HG02852 (cell line): ENCODE measurements at regions not wholly inside any gene's neighbourhood (a gene's known extent, or its start where the extent isn't known, plus 50 kb on each side); places are given as distances from the start of the nearest gene placed in this dataset.
"Not testable (repeated sequence)": the region's sequence is repeated elsewhere in the genome, so short reads cannot be mapped to it uniquely, and the experiment has no call there.

Source experiments
- ATAC-seq: cut with Tn5 transposase; IDR thresholded peaks from one replicate; pipeline ENCODE4 v1.9.1; 2021; ENCODE audit warnings: mild to moderate bottlenecking, moderate library complexity; ENCODE audit not compliant: unreplicated experiment

DNA sequence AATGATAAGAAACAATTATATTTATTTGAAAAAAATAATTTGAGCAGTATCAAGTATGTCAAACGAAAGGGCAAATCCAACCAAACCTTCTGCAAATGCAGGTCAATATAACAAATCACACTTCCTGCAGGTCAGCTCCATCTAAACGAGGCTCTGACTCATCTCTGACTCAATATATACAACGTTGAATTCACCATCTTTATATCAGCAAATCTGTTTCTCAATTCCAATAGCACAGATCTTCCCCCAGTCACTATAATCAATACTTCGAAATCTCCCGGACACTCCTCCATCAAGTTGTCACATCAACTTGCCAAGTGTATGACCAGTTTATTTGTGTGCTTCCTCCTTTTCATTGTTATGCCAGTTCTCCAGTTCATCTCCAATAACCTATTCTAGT, 388.9 kb downstream of the ZEB2 start:
- no peak for ATAC-seq

DNA sequence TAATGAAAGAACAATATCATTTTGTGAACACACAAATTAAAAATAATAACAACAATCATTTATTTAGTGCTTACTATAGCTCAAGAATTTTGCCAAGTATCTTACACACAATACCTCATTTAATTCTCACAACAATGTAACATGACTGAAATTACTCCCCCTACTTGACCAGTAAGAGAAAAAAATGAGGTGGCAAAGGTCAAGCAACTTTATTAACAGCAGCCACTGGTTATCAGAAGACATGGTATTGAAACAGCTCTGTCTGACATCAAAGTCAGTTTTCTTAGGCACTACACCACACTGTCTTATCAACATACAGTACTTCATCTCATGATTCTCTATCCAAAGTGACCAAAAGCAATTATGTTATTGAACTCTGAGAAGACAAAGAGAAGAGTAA, 389.4 kb downstream of the ZEB2 start:
- no peak for ATAC-seq

DNA sequence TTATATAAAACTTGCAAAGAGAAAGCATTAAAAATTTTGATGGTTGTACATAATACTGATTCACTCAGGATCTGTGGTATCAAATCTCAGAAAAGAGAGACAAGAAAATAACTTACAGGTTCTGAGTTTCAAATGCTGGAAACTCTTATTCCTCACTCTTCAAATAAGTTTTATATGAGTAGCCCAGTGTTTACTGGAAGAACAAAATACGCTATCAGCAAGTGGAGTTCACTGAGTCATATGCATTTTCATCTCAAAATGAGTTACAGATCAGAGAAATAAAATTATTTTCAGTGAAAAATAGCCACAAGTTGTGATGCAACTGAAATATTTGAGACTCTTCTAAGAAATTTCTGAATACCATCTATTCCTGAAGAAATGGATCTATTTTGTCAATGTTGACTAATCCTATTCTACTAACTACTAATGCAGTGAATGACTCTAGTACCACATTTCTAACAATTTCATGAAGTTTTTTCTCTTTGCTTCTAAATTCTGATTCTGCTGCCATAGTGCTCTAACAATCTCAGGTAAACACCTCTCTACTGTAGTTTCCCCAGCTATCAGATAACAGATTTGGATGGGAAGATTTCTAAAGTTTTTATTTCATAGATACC, 391.7 kb downstream of the ZEB2 start:
- ATAC-seq, result no peak

DNA sequence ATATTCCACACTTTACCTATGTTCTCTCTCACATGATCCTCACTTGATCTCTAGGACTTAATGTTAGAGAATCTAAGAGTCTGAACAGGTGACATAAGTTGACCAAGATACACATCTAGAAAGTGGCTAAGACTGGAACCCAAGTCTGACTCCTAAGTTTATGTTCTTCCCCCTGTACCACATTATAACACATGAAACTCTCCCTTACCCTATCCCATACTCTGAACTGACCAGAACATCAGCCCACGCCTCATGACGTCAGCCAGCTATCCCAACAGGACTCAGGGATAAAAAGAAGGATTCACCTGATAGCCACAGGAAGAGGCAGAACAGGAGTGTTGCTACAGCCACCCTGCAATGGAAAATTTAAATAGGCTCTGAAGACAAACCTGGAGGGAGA, 392.2 kb downstream of the ZEB2 start:
- no peak for ATAC-seq

DNA sequence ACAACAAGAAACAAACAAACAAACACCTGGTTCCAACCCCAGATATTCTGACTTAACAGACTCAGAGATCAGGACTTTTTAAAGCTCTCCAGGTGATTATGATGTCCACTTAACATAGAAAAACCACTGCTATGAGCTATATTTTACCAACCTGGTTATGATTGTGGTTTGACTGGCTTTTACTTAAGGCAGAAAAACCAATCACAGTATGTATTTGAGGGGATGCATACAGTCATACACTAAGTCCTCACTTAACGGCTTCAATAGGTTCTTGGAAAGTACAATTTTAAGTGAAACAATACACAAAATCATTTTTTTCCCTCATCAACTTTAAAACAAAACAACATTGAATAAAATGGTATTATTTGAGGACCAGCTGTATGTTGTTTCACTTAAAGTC, 393.6 kb downstream of the ZEB2 start:
- ATAC-seq, result no peak

DNA sequence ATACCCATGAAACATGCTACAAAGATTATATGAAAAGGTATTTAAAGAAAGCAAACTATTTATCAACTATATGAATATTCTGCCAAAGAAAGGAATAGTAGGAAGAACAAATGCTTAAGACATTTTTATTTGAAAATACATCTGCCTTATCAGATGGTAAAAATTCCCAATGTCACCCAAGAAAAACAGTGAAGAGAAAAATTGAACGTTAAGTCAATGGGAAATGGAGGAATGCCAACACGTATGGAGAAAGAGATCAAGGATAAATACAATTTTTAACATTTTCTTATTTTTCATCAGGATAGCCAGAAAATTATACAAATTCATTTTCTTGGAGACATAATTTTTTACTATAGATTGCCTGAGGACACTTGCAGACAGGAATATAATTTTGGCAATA, 394.2 kb downstream of the ZEB2 start:
- no peak for ATAC-seq

DNA sequence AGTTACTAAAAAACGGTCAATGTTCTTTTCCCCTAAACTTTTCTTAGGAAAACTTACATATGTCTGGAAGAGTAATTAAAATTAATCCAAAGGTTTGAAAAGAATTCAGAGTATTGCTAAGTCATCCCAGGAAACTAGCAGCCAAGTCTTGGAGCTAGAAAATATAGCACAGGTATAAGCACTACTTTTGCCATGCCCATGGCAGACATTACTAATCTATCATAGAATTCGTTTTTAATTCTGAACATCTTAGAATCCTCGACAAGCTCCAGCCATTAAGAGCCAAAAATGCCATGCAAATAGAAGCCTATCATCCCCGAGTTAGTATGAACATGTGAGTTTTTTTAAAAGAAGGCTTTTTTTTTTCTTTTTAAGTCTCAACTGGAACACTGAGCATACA, 395.0 kb downstream of the ZEB2 start:
- no peak for ATAC-seq

DNA sequence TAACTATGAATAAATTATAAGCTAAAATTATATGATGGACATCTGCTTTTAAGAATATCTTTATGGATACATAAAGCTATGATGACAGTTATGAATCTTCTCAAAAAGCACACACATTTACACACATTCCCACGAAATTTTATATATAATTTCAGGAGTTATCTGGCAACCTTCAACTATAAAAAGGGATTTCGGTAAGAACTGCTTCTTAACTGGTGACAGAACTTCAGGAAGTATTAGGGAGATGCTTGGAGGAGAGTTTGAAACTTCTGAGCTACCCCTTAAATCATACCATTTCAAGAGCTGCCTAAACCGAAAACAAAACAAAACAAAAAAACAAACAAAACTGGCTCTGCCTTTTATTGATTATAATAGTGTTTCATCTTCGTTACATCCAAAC, 399.4 kb downstream of the ZEB2 start:
- ATAC-seq, result no peak

DNA sequence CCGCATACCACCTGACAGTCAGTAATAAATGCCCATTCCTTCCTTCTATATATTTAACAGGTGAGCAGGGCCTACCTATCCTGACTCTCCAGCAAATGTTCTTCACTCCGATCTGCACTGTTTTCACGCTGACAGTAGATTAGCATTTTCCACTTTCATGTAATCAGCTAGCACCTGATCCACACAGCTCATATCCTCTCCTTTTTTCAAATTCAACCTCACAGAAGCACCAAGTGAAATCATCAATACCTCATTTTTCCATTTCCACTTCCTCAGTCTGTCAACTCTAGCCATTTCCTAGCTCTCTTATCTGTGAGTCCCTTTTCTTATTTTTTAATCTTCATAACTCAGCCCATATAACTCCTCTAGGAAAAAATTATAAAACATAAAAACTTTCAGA, 402.8 kb downstream of the ZEB2 start:
- no peak for ATAC-seq

DNA sequence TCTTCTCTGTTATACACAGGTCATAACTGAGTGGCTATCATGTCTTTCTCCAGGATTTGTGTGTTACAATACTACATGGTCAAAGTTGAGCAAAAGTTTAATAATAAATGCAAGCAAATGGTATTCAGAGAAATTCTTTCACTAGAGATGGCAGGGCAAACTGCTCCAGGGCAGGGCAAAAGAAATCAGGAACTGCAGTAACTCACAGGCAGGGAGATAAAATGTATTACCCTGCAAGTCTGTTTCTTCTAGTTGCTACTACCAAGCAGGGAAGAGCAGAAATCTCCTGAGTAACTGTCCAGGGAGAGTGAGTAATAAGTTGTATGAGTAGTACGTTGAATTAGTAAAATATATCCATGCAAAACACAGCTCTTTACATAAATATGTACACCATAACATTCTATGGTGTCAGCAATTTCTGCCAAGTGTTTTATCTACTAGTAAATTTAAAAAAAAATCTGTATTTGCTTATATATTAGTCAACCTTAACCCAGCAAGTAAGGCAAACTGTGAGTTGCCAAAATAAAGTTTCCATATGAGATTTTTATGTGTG, 404.1 kb downstream of the ZEB2 start:
- ATAC-seq, result no peak

DNA sequence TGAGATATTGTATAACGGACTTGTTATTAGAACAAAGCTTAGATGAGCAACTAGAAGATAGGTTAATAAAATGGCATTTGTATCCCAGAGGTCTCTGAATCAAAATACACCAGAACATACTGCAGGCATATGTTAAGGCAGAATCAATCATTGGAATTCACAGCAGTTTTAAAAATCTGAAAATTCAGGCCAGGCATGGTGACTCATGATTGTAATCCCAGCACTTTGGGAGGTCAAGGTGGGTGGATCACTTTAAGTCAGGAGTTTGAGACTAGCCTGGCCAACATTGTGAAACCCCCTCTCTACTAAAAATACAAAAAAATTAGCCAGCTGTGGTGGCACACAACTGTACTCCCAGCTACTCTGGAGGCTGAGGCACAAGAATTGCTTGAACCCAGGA, 405.2 kb downstream of the ZEB2 start:
- ATAC-seq, result no peak

DNA sequence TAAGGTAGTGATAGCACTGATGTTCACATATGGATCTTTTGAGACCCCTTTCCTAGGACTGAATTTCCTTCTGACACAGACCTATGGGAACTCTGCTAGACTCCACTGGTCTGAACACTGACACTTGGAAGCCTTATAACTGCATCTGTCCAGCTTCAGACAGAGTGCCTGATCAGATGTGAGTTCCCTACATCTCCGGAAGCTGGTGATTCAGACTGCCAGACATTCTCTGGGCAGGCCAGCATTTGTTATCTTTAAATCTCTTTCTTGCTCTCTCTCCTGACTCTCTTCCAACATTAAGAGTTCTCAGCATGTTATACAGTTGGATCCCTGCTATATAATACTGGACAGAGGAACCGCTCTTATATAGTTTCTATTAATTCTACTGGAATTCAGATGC, 408.5 kb downstream of the ZEB2 start:
- no peak for ATAC-seq

DNA sequence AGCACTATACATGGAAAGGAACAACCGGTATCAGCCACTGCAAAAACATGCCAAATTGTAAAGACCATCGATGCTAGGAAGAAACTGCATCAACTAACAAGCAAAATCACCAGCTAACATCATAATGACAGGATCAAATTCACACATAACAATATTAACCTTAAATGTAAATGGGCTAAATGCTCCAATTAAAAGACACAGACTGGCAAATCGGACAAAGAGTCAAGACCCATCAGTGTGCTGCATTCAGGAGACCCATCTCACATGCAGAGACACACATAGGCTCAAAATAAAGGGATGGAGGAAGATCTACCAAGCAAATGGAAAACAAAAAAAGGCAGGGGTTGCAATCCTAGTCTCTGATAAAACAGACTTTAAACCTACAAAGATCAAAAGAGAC, 413.8 kb downstream of the ZEB2 start:
- ATAC-seq, result not testable (repeated sequence)

DNA sequence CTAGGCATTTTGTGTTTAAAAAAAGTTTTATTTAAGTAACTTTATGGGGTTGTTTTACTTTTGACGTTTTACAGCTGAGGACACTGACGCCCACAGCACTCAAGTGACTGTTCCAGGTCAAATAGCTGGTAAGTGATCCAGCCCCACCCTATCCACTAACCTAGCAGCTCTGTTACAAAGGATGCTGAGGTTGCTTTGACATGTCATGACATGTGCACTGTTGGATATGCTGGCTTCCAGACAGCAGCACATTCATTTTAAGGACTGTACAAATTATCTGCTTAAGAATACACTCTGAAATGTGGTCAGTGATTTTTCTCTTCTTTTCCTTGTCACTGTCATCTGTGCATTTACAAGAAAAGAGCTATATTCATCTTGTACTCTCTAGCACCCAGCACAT, 417.5 kb downstream of the ZEB2 start:
- no peak for ATAC-seq

DNA sequence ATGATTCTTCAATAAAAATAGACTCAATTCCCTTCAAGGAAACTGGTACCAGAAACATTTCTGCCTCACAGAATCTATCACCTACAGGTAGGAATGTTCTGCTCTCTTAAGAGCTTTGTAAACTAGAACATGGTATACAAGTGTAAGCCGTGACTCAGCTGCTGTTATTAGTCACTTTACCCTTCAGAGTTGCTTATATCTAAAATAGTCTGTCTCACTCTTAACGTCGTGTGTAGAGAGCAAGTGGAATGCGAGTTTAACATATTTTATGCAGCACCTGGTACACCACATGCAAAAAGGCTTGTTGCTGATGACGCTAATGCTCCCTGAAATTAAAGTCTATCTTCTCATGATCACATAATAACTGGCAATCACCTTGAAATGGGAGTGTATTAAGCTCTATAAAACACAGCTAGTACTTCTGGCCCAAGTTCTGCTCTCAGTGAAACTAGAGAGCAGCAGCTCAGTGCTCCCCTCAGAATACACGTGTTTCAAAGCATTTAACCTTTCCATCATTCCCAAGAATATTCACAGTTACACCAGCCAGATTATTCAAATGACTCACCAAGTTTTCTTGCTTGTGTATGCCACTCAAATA, 420.0 kb downstream of the ZEB2 start:
- ATAC-seq, result no peak

DNA sequence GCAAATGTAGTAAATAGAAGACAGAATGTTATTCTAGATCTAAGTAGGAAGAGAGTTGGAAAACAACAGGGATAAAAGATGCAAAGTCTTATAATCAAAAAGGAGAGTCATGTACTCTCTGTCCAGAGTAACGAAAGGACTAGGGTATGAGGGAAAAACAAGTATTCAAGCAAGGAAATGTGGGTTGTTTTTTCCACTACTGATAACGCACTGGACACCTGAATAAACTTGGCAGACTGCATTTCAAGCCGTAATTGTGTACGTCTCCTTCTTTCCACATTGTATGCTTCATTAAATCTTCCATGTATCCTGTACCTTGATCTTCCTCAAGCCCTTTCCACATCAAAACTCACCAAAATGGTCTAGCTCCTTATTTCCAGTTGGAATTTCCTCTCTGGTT, 420.6 kb downstream of the ZEB2 start:
- no peak for ATAC-seq

DNA sequence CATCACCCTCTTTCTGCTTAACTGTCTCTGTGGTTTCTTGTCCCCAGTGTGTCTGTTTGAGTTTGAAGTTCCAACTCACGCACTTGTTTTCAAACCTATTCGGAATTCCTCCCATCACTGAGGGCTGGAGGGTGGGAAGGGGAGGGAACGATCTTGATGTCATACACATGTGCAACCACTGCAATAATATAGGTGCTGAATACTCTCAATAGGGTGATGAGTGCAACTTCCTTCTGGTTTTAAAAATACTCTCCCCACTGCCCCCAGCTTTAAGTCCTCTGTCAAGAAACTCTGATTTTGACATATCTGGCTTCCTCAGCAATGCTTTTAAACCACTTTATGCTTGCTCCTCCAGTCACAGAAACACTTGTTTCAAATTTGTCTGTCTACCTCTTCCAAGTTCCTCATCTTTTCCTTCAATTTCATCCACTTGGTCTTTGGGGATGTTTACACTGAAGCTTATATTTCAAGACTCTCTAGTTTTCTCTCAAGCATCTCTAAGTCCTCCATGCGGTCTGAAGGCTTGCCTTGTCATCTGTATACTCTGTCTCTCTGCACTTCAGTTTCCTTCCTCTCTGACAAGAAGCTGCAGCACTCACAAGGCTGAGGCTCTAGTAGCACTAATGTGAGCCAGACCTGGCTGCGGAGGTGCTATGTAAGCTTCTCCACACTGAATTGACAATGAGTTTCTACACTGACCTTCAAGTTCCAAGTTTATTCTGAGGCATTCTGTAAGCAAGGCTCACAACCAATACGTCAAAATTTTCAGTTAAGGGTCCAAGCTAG, 422.3 kb downstream of the ZEB2 start:
- no peak for ATAC-seq

DNA sequence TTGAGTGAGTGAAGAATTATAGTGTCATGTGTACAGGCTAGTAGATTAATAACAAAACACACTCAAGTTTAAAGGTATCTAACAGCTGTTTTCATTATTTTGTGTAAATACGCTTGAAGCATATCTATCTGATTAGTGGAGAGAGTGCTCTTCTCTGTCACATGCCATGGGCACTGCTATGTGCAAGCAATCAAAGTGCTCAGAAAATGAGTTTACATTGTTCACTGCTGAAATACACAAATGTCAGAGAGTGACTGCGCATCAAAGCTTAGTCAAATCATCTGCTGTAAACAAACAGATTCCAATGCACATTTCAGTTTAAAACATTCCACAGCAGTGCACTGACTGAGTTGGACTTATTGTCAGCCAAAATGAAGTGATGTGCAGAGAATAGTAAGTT, 423.4 kb downstream of the ZEB2 start:
- ATAC-seq, result no peak

DNA sequence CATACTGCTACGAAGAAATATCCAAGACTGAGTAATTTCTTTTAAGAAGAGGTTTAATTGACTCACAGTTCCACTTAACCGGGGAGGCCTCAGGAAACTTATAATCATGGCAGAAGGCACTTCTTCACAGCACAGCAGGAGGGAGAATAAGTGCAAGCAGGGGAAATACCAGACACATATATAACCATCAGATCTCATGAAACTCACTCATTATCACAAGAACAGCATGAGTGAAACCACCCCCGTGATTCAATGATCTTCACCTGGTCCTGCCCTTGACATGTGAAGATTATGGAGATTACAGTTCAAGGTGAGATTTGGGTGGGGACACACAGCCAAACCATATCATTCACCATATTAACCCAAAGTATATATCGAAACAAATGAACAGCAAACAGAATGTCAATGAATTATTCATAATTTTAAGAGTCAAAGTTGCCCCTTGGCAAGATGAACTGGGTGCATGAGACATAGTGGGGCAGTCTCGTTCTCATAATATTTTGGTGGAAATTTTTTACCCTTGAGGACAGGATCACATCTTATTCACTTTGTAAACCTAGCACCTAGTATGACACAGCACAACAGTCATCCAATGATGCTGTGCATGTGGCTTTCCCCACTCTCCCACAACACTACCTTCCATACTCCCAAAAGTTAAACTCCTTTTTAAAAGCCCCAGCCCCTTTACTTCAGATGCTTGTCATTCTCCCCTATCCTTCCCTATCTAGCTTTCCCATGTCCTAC, 425.3 kb downstream of the ZEB2 start:
- ATAC-seq, result no peak

DNA sequence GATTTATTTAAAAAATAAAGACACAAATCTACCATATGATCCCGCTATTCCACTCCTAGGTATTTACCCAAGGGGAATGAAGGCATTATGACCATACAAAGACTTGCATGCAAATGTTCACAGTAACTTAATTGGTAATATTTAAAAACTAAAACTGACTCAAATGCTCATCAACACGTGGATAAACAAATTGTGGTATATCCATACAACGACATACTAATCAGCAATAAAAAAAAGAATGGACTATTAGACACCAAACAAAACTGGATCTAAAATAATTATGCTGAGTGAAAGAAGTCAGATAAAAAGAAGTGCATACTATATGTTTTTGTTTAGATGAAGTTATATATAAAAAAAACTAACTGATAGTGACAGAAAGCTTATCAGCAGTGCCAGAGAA, 428.3 kb downstream of the ZEB2 start:
- no peak for ATAC-seq

DNA sequence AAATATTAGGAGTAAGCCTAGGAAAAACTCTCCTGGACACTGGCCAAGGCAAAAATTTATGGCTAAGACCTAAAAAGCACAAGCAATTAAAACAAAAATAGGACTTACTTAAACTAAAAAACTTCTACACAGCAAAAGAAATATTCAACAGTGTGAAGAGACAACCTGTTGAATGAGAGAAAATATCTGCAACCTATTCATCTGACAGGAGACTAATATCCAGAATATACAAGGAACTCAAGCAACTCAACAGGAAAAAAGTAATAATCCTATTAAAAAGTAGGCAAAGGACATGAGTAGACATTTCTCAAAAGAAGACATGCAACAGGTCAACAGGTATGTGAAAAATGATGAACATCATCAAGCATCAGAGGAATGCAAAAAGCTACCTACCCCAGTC, 431.1 kb downstream of the ZEB2 start:
- no peak for ATAC-seq

DNA sequence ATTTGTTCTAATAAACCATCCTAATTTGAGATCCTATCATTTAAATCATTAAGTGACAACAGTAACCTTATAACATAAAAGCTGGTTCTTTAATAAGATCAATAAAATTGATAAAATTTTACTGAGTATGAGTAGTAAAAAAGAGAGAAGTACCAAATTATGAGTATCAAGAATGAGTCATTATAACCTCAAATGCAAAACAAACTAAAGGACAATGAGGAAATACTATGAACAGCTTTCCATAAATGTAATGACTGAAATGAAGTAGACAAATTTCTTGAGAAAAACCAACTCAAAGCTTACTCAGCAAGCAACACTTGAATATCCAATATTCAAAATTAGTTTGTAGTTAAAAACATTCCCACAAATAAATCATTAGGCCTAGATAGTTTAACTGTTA, 433.0 kb downstream of the ZEB2 start:
- no peak for ATAC-seq
